Left lung (tissue), 4 donors: ENCODE measurements at regions not wholly inside any gene's neighbourhood (a gene's known extent, or its start where the extent isn't known, plus 50 kb on each side); places are given as distances from the start of the nearest gene placed in this dataset.

Experiments used
- ATAC-seq: fragments of 200-7000 bp; cut with Tn5 transposase; one replicate; pipeline ENCODE4 v1.9.1; 2020; ENCODE audit warnings: moderate library complexity
- DNase-seq, 4 donors: peaks; one replicate each; pipeline ENCODE4 v3.0.0-alpha.2; 2013 to 2020
- H3K27ac ChIP-seq, 2 donors: fragments of 200-600 bp; sonication (generic) in 1 of 2; one replicate each; pipeline versions ENCODE4 v1.5.0 to v1.8.0; 2020 to 2021
- H3K27me3 ChIP-seq, 2 donors: fragments of 200-600 bp; sonication (generic) in 1 of 2; one replicate each; pipeline versions ENCODE4 v1.5.0 to v1.8.0; 2020 to 2021
- H3K36me3 ChIP-seq, 2 donors: fragments of 200-600 bp; sonication (generic) in 1 of 2; one replicate each; pipeline versions ENCODE4 v1.5.0 to v1.8.0; 2020 to 2021
- H3K4me1 ChIP-seq, 2 donors: fragments of 200-600 bp; one replicate each; pipeline ENCODE4 v1.8.0; 2021
- H3K4me3 ChIP-seq, 2 donors: fragments of 200-600 bp; sonication (generic) in 1 of 2; one replicate each; pipeline versions ENCODE4 v1.5.0 to v1.8.0; 2020 to 2021; ENCODE audit warnings: mild to moderate bottlenecking in 1 of 2
- H3K9me3 ChIP-seq, 2 donors: fragments of 200-600 bp; sonication (generic) in 1 of 2; one replicate each; pipeline versions ENCODE4 v1.5.0 to v1.8.0; 2020 to 2021
- CTCF ChIP-seq, 2 donors: fragments of 200-600 bp; sonication (generic) in 1 of 2; IDR thresholded peaks; one replicate each; pipeline versions ENCODE4 v1.5.0 to v1.8.0; 2021; ENCODE audit warnings: antibody characterized with exemption in 2 of 2
- intact Hi-C, 2 donors: fragments of 100-400 bp; cut with DNase I; formaldehyde crosslinking; loops; one replicate each; pipeline versions ENCODE4 v1.11.2 to v1.14.2; 2022
- donor health status: DM: no; HTN: yes; CAD: no.
- donor health status: DM: no; HTN: no; CAD: no.

- no peak overlapping the region for H3K27ac ChIP-seq
- no peaks in the 10 kb centered on the region for H3K4me1 ChIP-seq
- no peaks in the 10 kb centered on the region for H3K9me3 ChIP-seq
- no peak for TF ChIP-seq CTCF (IDR thresholded peaks at IDR 0.05)
- DNase-seq: no peak
- no peaks in the 10 kb centered on the region for H3K36me3 ChIP-seq
- no peaks in the 10 kb centered on the region for H3K27me3 ChIP-seq
- intact Hi-C loops: no loop called here
- no peak for ATAC-seq
- H3K4me3 ChIP-seq: no peak overlapping the region
Measured at GRCh38 chr13:84296401-84296800, 414.1 kb upstream of the SLITRK1 start.

GRCh38 chr13:84294576-84294975, 412.3 kb upstream of the SLITRK1 start:
- Histone ChIP-seq H3K27me3 (no peaks in the 10 kb centered on the region), H3K36me3 (no peaks in the 10 kb centered on the region), H3K27ac (no peak overlapping the region), H3K4me3 (no peak overlapping the region), H3K4me1 (no peaks in the 10 kb centered on the region), H3K9me3 (no peaks in the 10 kb centered on the region)
- no peak for DNase-seq
- intact Hi-C loops: no loop called here
- no peak for ATAC-seq
- no peak for TF ChIP-seq CTCF (IDR thresholded peaks at IDR 0.05)

- no peak overlapping the region for H3K4me3 ChIP-seq
- no peaks in the 10 kb centered on the region for H3K9me3 ChIP-seq
- ATAC-seq (no peak), DNase-seq (no peak)
- no peak overlapping the region for H3K27ac ChIP-seq
- no peaks in the 10 kb centered on the region for H3K27me3 ChIP-seq
- intact Hi-C loops: no loop called here
- H3K36me3 ChIP-seq: no peaks in the 10 kb centered on the region
- H3K4me1 ChIP-seq: no peaks in the 10 kb centered on the region
- TF ChIP-seq CTCF (IDR thresholded peaks at IDR 0.05): no peak
Measured at GRCh38 chr13:84290386-84290785, 408.1 kb upstream of the SLITRK1 start.

GRCh38 chr13:84279166-84279565, 396.9 kb upstream of the SLITRK1 start:
- Histone ChIP-seq H3K4me3 (no peak overlapping the region), H3K9me3 (no peaks in the 10 kb centered on the region), H3K36me3 (no peaks in the 10 kb centered on the region), H3K27ac (no peak overlapping the region), H3K27me3 (no peaks in the 10 kb centered on the region), H3K4me1 (no peaks in the 10 kb centered on the region)
- no peak for TF ChIP-seq CTCF (IDR thresholded peaks at IDR 0.05)
- no peak for DNase-seq
- intact Hi-C loops: no loop called here
- no peak for ATAC-seq

GRCh38 chr13:84272877-84273562, 390.7 kb upstream of the SLITRK1 start:
- H3K4me1 ChIP-seq: no peaks in the 10 kb centered on the region

More at GRCh38 chr13:84272877-84273562, 390.7 kb upstream of the SLITRK1 start:
- H3K36me3 ChIP-seq: no peaks in the 10 kb centered on the region
- no peaks in the 10 kb centered on the region for H3K27me3 ChIP-seq
- no peak for ATAC-seq
- DNase-seq: no peak
- no peak overlapping the region for H3K27ac ChIP-seq
- no peak for TF ChIP-seq CTCF (IDR thresholded peaks at IDR 0.05)
- intact Hi-C loops: no loop called here
- H3K9me3 ChIP-seq: no peaks in the 10 kb centered on the region
- no peak overlapping the region for H3K4me3 ChIP-seq
